ENCODE measurements at regions not wholly inside any gene's neighbourhood (a gene's known extent, or its start where the extent isn't known, plus 50 kb on each side); places are given as distances from the start of the nearest gene placed in this dataset.
A peak's percentile ranks its signal among the peaks of the same experiment; 100 is the strongest.

DNA sequence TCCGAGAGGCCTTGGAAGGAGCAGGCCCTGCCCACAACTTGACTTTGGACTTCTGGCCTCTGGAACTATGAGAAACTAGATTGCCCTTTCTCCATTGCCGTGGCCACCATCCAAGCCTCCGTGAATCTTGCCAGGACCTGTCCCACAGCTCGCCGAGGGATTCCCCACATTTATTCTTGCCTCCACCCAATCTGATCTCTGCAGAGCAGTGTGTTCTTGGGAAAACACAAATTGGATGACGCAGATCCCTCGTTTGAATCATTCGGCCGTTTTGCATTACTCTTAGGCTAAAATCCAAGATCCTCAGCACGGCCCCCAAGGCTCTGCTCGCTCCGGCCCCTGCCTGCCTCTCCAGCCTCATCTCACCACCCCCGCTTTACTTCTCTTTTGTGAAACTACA is 364.2 kb downstream of the ZNF516 start:
- no peak for DNase-seq (ENCODE audit: low read depth in 2 of 2)

DNA sequence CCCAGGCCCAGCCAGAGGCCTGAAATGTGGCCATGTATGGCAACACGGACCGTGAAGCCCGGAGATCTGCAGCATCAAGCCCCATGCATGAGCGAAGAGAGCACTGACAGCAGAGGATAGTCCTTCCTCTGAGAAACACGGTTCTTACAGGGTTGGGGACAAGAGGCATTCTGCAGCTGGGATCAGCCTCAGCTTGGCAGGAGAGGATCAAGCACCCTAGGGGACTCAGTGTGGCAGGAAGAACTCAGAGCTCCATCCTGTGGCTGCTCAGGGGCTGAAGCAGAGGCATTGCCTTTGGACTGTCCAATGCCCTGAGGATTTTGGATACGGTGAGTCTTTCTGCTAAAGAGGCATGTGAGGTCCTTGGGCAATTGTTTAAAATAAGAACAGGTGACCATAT is 368.7 kb downstream of the ZNF516 start:
- no peak for DNase-seq (ENCODE audit: low read depth in 2 of 2)

DNA sequence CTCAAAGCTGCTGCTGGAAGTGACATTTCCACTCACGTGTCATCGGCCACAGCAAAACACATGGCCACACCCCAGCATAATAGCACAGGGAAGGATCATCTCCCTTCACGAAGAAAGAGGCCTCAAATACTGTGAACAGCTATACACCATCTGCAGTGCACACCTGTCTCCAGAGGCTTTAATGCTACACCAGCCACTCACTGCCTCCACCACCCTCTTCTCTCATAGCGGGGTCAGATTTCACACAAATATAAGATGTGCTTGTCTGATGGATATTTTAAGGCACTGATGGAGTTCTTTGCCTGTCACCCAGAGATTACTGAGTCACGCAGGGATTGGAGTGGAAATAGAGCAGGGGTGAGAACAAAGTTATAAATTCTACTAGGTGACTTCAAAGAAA is 374.0 kb downstream of the ZNF516 start:
- no peak for DNase-seq (ENCODE audit: low read depth in 2 of 2)

DNA sequence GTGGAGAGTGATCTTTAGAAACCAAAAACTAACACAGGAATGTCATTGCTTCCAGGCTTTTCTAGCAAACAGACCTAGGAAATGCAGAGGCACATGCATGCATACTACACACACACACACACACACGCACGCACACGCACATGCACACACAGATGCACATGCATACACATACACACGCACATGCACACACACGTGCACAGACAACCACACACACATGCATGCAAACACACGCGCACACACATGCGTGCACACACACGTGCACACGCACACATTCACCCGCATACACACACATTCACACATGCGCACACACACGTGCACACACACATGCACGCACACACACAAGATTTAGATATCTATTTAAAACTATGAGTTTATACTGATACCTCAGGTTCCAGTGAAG is 379.5 kb downstream of the ZNF516 start:
- no peak for DNase-seq (ENCODE audit: low read depth in 2 of 2)

DNA sequence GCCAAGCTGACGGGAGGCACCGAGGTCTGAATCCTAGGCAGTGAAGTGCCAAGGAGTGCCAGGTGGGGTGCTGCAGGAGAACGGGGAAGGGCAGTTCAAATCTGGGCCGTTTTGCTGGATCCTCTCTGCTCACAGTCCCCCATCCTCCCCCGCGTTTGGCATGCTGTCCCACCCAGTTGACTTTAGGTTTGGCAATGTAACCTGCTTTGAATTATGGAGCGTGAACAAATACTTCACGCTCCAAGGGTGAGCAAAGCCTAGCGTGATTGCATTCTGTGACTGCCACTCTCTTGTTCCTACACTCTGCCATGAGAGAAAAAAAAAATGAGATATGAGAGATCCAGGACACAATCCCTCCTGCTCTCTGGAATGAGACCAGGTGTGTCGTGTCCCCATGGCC is 381.9 kb downstream of the ZNF516 start:
- no peak for DNase-seq (ENCODE audit: low read depth in 2 of 2)

DNA sequence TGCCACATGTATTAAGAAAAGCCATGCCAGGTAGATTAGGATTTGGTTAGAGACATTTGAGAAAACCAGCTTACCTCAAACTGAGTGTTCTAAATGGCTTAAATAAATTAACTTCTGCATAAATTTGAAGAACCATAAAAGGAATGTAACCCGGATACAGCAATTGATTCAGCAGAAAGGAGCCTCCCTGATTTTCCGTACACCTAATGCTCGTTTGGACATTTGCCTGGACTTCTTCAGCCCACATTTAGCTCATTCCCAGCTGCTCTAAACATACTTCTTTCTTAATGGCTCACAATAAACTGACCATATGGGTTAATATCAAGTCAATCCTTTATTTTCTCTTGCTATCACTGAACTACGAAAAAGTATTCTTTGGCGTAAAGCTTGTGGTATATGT is 392.4 kb downstream of the ZNF516 start:
- DNase-seq (ENCODE audit: low read depth in 2 of 2): no peak

DNA sequence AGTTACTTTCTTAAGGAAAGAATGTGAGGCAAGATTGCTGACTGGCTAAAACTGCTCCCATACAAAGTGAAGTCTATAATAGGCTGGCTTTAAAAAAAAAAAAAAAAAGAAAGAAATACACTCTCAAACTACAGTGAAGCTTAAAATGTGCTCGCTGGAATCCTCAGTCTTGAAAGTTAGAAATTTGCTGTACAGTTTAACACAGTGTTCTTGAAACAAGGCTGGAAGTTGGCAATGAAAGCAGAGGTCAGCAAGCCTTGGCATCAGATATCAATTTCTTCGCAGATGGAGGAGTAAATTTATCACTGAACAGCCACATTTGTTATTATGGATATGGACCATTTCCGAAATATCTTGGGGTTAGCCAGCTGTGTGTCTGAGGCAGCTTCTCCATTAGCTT is 392.9 kb downstream of the ZNF516 start:
- DNase-seq (ENCODE audit: low read depth in 2 of 2): no peak

DNA sequence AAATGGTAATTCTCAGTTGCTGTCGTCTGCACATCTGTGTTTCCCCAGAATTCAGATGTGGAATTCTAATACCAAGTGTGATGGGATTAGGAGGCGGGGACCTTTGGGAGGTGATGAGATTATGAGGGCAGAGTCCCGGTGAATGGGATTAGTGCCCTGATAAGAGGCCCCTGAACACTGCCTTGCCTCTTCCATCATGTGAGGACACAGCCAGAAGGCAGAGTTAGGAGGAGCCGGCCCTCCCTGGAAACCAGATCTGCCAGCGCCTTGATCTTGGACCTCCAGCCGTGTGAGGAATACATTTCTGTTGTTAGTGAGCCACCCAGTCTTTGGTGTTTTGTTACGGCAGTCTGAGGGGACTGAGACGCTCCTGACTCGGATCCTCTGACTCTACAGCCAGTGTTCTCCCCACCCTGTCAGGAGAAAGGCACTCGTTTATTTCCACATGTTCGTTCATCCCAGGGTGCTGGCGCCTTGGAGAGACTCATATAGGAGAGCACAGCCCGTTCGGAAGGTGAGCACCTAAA is 395.0 kb downstream of the ZNF516 start:
- no peak for DNase-seq (ENCODE audit: low read depth in 2 of 2)

DNA sequence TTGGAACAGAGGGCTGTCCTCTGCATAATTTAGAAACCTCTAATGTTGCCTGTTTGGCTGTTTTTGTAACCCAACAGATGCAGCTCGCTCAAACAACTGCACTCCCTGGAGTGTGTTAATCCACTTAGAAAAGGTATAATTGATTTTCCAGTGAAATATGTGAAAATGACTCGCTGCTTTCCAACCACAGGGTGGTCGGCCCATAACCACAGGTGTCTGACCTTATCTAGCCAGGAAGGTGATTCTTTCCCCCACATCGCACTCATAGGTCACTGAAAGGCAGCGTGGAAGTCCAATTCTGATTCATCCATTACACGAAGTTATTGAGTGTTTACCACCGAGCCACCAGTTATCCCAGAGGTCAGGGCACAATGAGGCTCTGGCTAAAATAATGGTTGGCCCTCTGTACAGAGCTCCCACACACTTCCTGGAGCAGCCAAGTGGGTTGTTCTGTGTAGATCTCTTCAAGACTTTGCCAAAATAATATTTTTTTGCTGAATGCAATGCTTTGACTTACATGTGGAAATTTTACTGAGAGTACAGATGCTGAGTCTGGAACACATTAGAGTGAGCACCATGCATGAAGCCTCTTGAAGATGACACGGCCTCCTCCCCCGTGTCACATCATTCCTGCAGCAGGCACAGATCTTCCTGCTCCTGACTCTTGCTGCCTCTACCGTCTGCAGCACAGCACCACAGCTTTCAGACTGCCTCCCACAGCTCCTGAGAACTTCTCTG is 396.2 kb downstream of the ZNF516 start:
- peak; percentile 8 to 21 for DNase-seq (ENCODE audit: low read depth in 2 of 2)

DNA sequence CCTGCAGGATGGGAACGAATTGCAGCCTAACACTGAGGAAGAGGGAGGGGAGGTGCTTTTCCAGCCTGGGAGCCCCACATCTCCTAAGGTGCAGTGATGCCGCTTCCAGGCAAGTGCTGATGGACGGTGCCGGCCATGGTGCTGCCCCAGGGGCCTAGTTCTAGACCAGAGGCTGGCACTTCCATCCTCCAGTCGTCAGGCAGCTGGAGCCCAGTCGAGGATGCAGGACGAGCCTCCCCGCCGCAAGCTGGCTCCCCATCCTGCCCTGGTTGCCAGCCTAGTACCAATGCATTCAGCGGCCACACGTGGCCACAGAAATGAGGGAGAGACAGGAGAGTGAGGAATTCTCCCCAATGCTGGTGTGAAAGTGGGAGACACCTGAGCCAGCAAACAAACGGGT is 413.5 kb downstream of the ZNF516 start:
- no peak for DNase-seq (ENCODE audit: low read depth in 2 of 2)

DNA sequence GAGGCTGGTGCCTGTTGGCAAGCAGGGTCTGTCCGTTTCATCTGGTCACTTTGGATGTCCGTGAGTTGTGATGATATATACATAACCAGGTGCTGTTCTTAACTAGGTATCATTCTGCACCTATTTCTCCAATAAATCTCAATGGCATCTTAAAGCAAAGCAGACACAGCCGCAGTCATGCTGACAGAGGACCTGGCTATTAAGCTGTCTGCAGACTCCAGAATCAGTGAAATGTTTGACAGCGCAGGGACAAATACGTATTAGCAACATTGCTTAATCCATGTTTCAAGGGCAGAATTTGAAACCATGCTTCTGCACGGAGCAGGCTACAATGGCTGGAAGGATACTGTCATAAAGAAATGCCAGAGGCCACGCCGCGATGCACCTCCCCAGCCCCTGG is 414.6 kb downstream of the ZNF516 start:
- DNase-seq (ENCODE audit: low read depth in 2 of 2): no peak

DNA sequence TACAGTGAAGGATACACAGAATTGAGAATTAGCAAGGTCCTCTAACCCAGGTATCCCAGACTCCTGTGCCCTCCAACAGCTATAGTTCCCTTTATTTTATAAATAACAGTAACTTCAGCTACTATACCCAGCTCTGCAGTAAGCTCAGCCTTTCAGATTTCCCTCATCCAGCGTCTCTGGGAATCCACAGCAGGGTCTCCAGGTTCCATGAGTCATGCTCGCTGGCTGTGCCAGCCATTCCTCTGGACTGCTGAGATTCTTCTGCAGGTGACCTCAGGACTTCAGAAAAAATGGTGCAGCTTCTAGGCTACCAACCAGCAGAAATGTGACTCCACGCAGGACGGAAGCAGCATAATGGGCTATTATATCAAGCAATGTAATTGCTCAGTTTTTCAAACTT is 419.3 kb downstream of the ZNF516 start:
- DNase-seq (ENCODE audit: low read depth in 2 of 2): no peak

DNA sequence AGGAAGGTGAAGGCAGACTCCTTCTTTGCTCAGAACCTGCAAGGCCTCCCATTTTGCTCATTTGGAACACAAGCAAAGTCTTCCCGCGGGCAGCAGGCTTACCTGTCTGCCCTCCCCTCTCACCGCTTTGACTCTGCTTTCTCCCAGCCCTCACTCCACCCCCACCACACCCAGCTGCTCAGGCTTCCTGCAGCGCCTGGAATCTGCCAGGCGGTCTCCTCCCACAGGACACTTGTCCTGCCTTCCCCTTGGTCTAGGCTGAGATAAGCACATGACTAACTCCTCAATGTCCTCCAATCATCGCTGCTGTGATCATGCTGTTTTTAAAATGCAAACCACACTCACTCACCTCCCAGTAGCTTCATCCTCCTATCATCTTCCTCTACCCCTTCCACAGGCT is 430.0 kb downstream of the ZNF516 start:
- DNase-seq (ENCODE audit: low read depth in 2 of 2): no peak

DNA sequence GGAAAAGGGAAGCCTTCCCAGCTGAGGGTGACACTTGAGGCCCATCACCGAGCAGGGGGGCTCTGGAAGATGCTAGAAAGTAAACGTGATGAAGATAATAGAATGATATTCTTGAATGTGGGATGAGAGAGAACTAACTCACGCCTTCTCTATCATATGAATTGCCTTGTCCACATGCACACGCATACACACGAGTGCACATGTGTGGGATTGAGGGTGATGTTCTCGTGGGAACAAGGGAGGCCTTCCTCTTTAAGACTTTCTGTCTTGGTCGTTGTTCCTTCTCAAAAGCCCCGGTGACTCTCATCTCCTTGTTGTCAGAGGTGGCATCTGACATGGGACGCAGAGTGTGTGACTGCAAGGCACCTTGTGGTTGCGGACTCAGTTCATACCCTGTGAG is 436.9 kb downstream of the ZNF516 start:
- no peak for DNase-seq (ENCODE audit: low read depth in 2 of 2)

DNA sequence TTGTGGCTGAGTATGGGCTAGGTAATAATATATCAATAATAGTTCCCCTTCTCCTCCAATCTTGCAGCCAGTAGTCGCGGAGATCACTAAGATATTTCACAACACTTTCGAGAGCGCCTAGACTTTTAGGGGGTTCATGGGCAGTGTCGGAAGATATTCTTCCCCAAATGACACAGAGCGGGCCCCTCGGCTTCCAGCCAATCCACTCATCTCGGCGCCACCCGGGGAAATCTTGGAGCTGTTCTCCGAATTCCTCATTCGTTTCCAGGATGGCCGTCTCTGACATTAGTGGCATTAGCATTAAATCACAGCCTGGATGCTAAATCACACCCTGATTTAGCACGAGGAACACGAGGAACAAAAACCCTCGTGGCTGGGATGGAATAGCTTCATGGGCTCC is 437.7 kb downstream of the ZNF516 start:
- no peak for DNase-seq (ENCODE audit: low read depth in 2 of 2)

DNA sequence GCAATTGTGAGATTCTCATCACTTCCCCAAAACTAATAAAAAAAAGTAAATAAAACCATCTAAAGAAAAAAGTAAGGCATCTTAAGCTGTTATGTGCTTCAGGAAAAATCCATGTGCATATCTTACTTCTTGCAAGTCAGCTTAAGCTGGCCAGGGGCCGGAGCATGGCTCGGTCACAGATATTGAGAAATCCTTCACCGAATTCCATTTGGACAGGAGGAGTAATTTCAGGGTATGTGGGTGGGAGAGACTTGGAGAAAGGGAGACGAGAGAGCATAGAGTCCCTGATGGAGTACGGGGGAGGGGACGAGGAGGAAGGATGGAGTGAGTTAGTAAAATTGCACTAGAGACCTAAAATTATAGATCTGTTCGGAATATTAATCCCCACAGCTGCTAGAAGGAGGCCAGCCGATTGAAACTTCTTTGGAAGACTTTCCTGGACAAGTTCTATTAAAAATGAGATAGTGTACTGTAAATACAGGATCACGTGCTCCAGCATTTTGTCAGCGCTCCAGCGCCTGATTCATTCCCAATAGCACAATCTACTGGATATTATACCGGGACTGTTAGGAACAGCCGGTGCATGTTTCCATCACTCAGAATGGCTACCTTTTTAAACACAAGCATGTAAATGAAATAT is 438.5 kb downstream of the ZNF516 start:
- DNase-seq (ENCODE audit: low read depth in 2 of 2): no peak

DNA sequence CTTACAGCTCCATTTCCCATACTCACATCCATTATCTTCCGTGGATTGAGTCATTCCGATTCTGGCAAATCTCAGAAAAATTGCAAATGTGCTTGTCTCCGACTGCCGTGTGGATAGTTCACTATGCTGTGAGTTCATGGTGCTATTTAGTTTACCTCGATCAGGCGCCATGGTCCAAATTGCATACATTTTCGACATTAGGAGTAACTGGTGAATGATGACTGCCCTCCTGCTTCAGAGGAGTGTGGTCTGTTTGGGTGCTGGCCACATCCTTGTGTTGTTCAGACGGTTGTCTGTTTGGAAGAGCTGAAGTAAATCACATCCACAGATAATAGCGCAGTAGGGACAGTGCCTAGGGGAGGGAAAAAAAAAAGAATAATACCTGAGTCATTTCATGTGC is 439.5 kb downstream of the ZNF516 start:
- no peak for DNase-seq (ENCODE audit: low read depth in 2 of 2)

DNA sequence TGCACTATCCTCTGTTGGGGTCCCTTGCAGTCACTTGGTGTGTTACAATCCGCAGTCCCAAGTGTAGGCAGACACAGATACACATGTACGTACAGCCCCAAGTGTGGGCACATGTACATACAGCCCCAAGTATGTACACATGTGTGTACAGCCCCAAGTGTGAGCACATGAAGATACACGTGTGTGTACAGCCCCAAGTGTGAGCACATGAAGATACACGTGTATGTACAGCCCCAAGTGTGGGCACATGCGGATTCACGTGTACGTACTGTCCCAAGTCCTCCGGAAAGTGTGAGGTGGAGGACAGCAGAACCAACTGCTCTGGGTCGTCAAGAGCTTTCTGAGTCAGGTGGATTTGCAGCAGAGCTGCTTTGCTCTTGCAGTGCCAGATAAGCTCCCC is 440.0 kb downstream of the ZNF516 start:
- no peak for DNase-seq (ENCODE audit: low read depth in 2 of 2)

DNA sequence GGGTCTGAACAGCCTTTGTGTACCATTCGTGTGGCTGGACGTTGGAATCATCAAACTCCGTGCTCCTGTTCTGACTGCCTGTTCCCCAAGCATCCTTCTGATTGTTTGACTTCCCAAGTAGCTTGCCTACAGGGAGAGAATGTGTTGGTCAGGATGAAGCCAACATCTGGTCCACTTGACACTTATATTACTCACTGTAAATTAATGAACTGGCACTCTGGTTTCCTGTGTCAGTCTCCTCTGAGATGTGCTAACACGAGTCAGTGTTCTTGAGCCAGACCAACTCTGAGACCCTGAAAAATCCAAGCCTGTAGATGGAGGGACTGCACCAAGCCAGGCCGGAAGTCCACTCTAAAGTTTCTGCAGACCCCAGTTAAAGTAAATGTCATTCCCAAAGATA is 440.9 kb downstream of the ZNF516 start:
- DNase-seq (ENCODE audit: low read depth in 2 of 2): no peak

DNA sequence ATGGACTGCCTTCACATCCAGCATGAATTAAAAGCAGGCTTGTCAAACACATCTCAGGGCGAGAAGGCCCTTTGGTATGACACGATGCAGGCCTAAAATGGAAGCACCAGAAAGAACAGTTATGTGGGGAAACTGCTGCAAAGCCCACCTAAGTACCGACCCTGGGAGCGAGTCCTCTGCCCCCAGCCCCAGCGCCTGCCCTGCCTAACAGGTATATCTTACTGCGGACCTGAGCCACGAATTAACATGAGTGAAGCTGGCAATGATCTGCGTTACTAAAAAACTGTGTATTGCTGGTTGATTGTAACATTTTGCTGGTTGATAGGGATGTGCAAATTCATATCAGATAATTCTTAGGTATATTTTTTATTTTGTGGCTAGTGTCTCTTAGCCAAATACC is 441.5 kb downstream of the ZNF516 start:
- no peak for DNase-seq (ENCODE audit: low read depth in 2 of 2)

DNA sequence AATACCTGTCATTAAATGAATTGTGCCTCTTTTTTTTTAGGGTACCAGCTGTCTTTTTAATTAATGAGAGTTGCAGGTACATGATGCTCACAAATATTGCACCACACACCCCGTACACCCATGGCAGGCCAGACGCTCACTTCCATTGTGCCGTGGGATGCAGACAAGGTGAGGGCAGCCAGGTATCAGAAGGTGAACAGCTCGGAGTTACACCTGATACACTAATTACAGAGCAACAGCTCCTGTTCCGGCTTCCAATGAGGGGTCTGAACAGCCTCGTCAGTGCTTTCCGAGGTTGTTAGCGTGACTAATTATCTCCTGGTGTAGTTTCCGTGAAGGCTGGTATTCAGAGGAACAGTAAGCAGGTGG is 442.8 kb downstream of the ZNF516 start:
- DNase-seq (ENCODE audit: low read depth in 2 of 2): no peak

DNA sequence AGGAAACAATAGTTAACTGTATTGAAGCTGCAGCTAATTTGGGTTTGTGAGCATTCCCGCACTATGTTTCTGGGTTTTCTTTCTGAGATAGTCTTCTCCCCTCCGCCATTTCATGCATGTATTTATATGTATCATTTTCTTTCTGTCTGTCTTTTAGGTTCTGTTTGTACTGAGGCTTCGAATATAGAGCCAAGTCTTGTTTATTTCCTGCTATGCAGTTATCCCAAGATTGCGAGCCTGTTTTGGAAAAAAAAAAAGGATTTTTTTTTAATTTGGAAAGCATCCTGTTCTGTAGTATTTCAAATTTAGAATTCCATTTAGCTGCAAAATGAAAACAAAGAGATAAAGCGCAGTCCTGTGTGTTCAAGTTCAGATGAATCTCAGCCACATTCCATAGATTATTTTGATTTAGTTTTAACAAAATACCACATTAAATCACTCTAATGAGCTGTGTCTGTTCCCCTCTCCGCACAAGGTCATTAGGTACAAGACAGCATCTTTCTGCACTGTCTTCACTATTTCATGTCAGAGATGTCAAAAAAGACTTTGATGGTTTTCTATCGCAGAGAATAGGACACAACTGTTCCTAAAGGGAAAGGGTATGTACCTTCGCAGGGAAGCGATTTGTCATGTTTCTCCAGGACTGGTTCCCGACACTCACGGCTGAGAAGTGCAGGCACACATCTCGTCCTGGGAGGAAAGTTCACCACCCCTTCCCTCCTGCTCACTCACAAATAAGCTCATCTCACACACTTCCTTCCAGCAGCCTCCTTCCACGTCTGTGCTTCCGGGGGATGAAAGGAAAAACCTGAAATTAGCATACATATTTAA is 443.4 kb downstream of the ZNF516 start:
- no peak for DNase-seq (ENCODE audit: low read depth in 2 of 2)

DNA sequence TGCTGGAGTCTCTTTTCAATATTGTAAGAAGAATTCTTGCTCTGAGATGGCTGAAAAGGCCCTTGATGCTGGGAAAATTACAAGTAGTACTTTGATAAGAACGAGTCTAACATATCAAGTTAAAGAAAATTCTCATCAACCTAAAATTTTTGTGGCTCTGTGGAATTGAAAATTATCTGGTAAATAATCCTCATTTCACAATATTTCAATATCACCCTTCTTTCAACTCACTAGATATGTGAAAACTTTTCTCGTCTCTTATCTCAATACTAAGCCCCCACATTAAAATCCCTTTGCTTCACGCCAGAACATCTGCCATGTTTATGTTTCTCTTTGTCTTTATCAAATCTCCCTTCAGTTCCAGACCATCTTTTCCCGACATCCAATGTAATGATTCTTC is 448.8 kb downstream of the ZNF516 start:
- no peak for DNase-seq (ENCODE audit: low read depth in 2 of 2)

Data from stimulated activated CD8-positive, alpha-beta memory T cell treated with anti-CD3 and anti-CD28 coated beads, Interleukin-2, amount 100 ng/mL, for 48 hours (primary cell).